ENCODE measurements at regions not wholly inside any gene's neighbourhood (a gene's known extent, or its start where the extent isn't known, plus 50 kb on each side); places are given as distances from the start of the nearest gene placed in this dataset.

DNA sequence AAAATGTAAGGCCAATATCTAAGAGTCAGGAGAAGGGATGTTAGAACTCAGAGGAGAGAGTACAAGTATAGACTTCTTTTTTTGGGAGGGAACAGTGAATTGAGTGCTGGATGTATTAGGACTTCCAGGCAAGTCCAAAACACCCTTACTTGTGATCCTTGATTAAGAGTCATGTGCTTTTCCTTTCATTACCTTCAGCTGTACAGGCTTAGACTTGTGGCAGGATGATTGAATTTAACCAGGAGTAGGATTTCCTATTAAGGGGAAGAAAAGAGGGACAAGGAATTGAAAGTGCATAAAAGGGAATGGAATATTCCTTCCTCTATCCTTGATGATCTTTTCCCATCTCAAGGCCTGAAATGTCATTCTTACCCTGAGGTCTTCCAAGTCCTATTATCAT lies 606.7 kb downstream of the STIM2 start:
- intact Hi-C loops (cut with DNase I), result no loop called here
- FAIRE-seq, result no peak
- H3K27me3 ChIP-seq (ENCODE audit: control insufficient read depth, insufficient read depth, low read length), result no peaks in the 10 kb centered on the region

DNA sequence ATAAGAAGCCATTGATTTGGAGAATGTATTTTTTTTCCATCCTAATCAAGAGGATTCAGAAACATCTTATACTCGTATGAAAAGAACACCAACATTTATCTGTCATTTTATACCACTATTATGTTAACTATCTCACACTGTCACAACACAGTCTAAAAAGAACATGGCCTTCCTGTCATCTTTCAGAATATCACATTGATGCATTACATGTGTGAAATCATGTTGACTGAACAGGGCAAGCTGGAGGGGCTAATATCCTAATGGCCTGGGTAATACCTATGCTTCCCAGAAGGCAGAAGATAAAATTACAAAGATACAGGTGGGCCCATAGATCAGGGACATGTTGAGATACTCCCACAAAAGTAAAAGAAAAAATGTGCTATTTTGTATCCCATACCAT lies 611.7 kb downstream of the STIM2 start:
- no peak overlapping the region for H3K27ac ChIP-seq (ENCODE audit: low read depth in 2 of 2, low read length in 2 of 2)
- no peaks in the 10 kb centered on the region for H3K36me3 ChIP-seq (ENCODE audit: control insufficient read depth in 2 of 3, insufficient read depth in 3 of 3, low read length in 3 of 3)
- TF ChIP-seq, protein P1, sequence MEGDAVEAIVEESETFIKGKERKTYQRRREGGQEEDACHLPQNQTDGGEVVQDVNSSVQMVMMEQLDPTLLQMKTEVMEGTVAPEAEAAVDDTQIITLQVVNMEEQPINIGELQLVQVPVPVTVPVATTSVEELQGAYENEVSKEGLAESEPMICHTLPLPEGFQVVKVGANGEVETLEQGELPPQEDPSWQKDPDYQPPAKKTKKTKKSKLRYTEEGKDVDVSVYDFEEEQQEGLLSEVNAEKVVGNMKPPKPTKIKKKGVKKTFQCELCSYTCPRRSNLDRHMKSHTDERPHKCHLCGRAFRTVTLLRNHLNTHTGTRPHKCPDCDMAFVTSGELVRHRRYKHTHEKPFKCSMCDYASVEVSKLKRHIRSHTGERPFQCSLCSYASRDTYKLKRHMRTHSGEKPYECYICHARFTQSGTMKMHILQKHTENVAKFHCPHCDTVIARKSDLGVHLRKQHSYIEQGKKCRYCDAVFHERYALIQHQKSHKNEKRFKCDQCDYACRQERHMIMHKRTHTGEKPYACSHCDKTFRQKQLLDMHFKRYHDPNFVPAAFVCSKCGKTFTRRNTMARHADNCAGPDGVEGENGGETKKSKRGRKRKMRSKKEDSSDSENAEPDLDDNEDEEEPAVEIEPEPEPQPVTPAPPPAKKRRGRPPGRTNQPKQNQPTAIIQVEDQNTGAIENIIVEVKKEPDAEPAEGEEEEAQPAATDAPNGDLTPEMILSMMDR (IDR thresholded peaks at IDR 0.05; ENCODE audit: borderline replicate concordance, extremely low read depth, insufficient read depth), result no peak
- DNase-seq, result no peak
- H3K9ac ChIP-seq (ENCODE audit: low read length in 3 of 3), result no peak overlapping the region
- H3K4me3 ChIP-seq (ENCODE audit: low read length in 3 of 3), result no peak overlapping the region
- H3K27me3 ChIP-seq (ENCODE audit: control insufficient read depth, insufficient read depth, low read length), result no peaks in the 10 kb centered on the region
- no peak for FAIRE-seq
- H3K9me3 ChIP-seq (ENCODE audit: control insufficient read depth in 2 of 3, insufficient read depth in 1 of 3, low read length in 3 of 3), result no peaks in the 10 kb centered on the region
- H3K4me1 ChIP-seq (ENCODE audit: control insufficient read depth in 2 of 3, insufficient read depth in 2 of 3, low read depth in 1 of 3, low read length in 3 of 3), result no peaks in the 10 kb centered on the region
- intact Hi-C loops (cut with DNase I), result no loop called here

More for the DNA sequence above, 606.7 kb downstream of the STIM2 start:
- no peak for DNase-seq
- Histone ChIP-seq H3K4me3 (ENCODE audit: low read length in 3 of 3) (no peak overlapping the region), H3K36me3 (ENCODE audit: control insufficient read depth in 2 of 3, insufficient read depth in 3 of 3, low read length in 3 of 3) (no peaks in the 10 kb centered on the region), H3K9ac (ENCODE audit: low read length in 3 of 3) (no peak overlapping the region), H3K4me1 (ENCODE audit: control insufficient read depth in 2 of 3, insufficient read depth in 2 of 3, low read depth in 1 of 3, low read length in 3 of 3) (no peaks in the 10 kb centered on the region), H3K9me3 (ENCODE audit: control insufficient read depth in 2 of 3, insufficient read depth in 1 of 3, low read length in 3 of 3) (no peaks in the 10 kb centered on the region), H3K27ac (ENCODE audit: low read depth in 2 of 2, low read length in 2 of 2) (no peak overlapping the region)
- TF ChIP-seq, protein P1 (IDR thresholded peaks at IDR 0.05; ENCODE audit: borderline replicate concordance, extremely low read depth, insufficient read depth), result no peak

DNA sequence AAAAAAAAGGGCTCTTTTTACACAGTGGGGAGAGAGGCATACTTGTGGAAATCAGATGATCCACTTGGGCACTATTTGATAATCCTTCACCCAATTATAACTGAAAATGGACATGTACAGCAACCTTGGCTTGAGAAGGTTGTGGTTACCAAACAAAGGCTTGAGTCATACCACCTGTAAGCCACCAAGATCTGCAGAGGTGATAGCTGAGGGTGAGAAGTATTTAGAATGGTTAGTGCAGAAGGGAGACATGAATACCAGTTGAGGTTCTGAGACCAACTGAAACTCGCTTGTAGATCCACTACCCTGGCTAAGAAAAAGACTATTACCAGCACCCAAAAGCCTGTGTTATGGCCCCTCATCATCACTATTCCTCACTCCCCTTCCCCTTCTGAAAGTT lies 614.0 kb downstream of the STIM2 start:
- FAIRE-seq (no peak), DNase-seq (no peak)
- no peak overlapping the region for H3K4me3 ChIP-seq (ENCODE audit: low read length in 3 of 3)
- TF ChIP-seq, protein P1 (IDR thresholded peaks at IDR 0.05; ENCODE audit: borderline replicate concordance, extremely low read depth, insufficient read depth), result no peak
- intact Hi-C loops (cut with DNase I), result no loop called here
- H3K36me3 ChIP-seq (ENCODE audit: control insufficient read depth in 2 of 3, insufficient read depth in 3 of 3, low read length in 3 of 3), result no peaks in the 10 kb centered on the region
- H3K9me3 ChIP-seq (ENCODE audit: control insufficient read depth in 2 of 3, insufficient read depth in 1 of 3, low read length in 3 of 3), result no peaks in the 10 kb centered on the region
- no peak overlapping the region for H3K9ac ChIP-seq (ENCODE audit: low read length in 3 of 3)
- no peaks in the 10 kb centered on the region for H3K27me3 ChIP-seq (ENCODE audit: control insufficient read depth, insufficient read depth, low read length)
- no peak overlapping the region for H3K27ac ChIP-seq (ENCODE audit: low read depth in 2 of 2, low read length in 2 of 2)
- H3K4me1 ChIP-seq (ENCODE audit: control insufficient read depth in 2 of 3, insufficient read depth in 2 of 3, low read depth in 1 of 3, low read length in 3 of 3), result no peaks in the 10 kb centered on the region

DNA sequence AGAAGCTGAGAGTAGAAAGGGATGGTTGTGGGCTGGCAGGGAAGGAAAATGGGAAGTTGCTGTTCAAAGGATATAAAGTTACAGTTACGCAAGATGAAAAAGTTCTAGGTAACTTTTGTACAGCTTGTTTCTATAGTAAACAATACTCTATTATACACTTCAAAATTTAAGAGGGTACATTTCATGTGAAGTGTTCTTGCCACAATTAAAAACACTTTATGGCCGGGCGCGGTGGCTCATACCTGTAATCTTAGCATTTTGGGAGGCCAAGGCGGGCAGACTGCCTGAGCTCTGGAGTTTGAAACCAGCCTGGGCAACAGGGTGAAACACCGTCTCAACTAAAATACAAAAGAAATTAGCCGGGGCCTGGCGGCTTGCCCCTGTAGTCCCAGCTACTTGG lies 623.6 kb downstream of the STIM2 start:
- H3K4me1 ChIP-seq (ENCODE audit: control insufficient read depth in 2 of 3, insufficient read depth in 2 of 3, low read depth in 1 of 3, low read length in 3 of 3), result no peaks in the 10 kb centered on the region
- TF ChIP-seq, protein P1 (IDR thresholded peaks at IDR 0.05; ENCODE audit: borderline replicate concordance, extremely low read depth, insufficient read depth), result no peak
- DNase-seq, result no peak
- intact Hi-C loops (cut with DNase I), result no loop called here
- no peaks in the 10 kb centered on the region for H3K9me3 ChIP-seq (ENCODE audit: control insufficient read depth in 2 of 3, insufficient read depth in 1 of 3, low read length in 3 of 3)
- H3K9ac ChIP-seq (ENCODE audit: low read length in 3 of 3), result no peak overlapping the region
- no peaks in the 10 kb centered on the region for H3K36me3 ChIP-seq (ENCODE audit: control insufficient read depth in 2 of 3, insufficient read depth in 3 of 3, low read length in 3 of 3)
- FAIRE-seq, result no peak
- H3K27ac ChIP-seq (ENCODE audit: low read depth in 2 of 2, low read length in 2 of 2), result no peak overlapping the region
- no peaks in the 10 kb centered on the region for H3K27me3 ChIP-seq (ENCODE audit: control insufficient read depth, insufficient read depth, low read length)
- H3K4me3 ChIP-seq (ENCODE audit: low read length in 3 of 3), result no peak overlapping the region
